Hepatocyte (in vitro differentiated cells): ENCODE measurements at regions not wholly inside any gene's neighbourhood (a gene's known extent, or its start where the extent isn't known, plus 50 kb on each side); places are given as distances from the start of the nearest gene placed in this dataset.

Source experiments
- DNase-seq: peaks from one replicate; pipeline ENCODE4 v3.0.0-alpha.2; 2016; ENCODE audit warnings: low spot score
- H2AFZ ChIP-seq: fragments of 200-600 bp; sonication (generic); 2 replicates; pipeline ENCODE4 v1.6.0; 2016; ENCODE audit warnings: antibody characterized with exemption, mild to moderate bottlenecking
- H3K27ac ChIP-seq: fragments of 200-600 bp; sonication (generic); 2 replicates; pipeline ENCODE4 v1.5.1; 2016; ENCODE audit warnings: mild to moderate bottlenecking
- H3K27me3 ChIP-seq: fragments of 200-600 bp; sonication (generic); 2 replicates; pipeline ENCODE4 v1.6.1; 2016
- H3K36me3 ChIP-seq: fragments of 200-600 bp; sonication (generic); replicated peaks from 2 replicates; pipeline ENCODE4 v1.5.1; 2016; ENCODE audit warnings: low read depth; ENCODE audit not compliant: insufficient read depth
- H3K4me1 ChIP-seq: fragments of 200-600 bp; sonication (generic); 2 replicates; pipeline ENCODE4 v1.5.1; 2016; ENCODE audit warnings: mild to moderate bottlenecking, moderate library complexity; ENCODE audit not compliant: insufficient read depth
- H3K4me2 ChIP-seq: fragments of 200-600 bp; sonication (generic); 2 replicates; pipeline ENCODE4 v1.6.0; 2016
- H3K4me3 ChIP-seq: fragments of 200-600 bp; sonication (generic); 2 replicates; pipeline ENCODE4 v1.5.1; 2016; ENCODE audit warnings: mild to moderate bottlenecking
- H3K79me2 ChIP-seq: fragments of 200-600 bp; sonication (generic); 2 replicates; pipeline ENCODE4 v1.6.0; 2017; ENCODE audit warnings: mild to moderate bottlenecking
- H3K9me2 ChIP-seq: fragments of 200-600 bp; sonication (generic); replicated peaks from 2 replicates; pipeline ENCODE4 v1.6.0; 2017; ENCODE audit warnings: mild to moderate bottlenecking; ENCODE audit not compliant: insufficient read depth
- H3K9me3 ChIP-seq: fragments of 200-600 bp; sonication (generic); 2 replicates; pipeline ENCODE4 v1.5.1; 2016; ENCODE audit warnings: low read depth, mild to moderate bottlenecking
- H4K20me1 ChIP-seq: fragments of 200-600 bp; sonication (generic); 2 replicates; pipeline ENCODE4 v1.6.0; 2016; ENCODE audit warnings: mild to moderate bottlenecking; ENCODE audit not compliant: insufficient read depth, poor library complexity, severe bottlenecking
- CTCF ChIP-seq: fragments of 200-600 bp; sonication (generic); IDR thresholded peaks from 2 replicates; pipeline ENCODE4 v1.5.1; 2016; ENCODE audit warnings: antibody characterized with exemption, mild to moderate bottlenecking; ENCODE audit not compliant: poor library complexity
- EZH2 ChIP-seq: fragments of 200-600 bp; sonication (generic); IDR thresholded peaks from 2 replicates; pipeline ENCODE4 v1.6.1; 2016; ENCODE audit warnings: antibody characterized with exemption, mild to moderate bottlenecking, borderline replicate concordance
- EZH2phosphoT487 ChIP-seq: fragments of 200-600 bp; sonication (generic); IDR thresholded peaks from one replicate; pipeline ENCODE4 v1.6.1; 2018; ENCODE audit warnings: antibody characterized with exemption, mild to moderate bottlenecking, low read depth, moderate library complexity; ENCODE audit not compliant: unreplicated experiment, severe bottlenecking
- WGBS: methylation state at CpG from one replicate; pipeline ENCODE4 v1.1.6; 2016; ENCODE audit warnings: low lambda C conversion rate; ENCODE audit errors: missing lambda C conversion rate; 5-methylcytosine and 5-hydroxymethylcytosine counted together

- no peaks in the 10 kb centered on the region for H3K9me2 ChIP-seq
- no peak overlapping the region for H2AFZ ChIP-seq
- H3K4me2 ChIP-seq = peak overlapping the region; percentile 6
- TF ChIP-seq EZH2 (no peak), CTCF (no peak), EZH2phosphoT487 (no peak)
- no peak overlapping the region for H3K27ac ChIP-seq
- no peaks in the 10 kb centered on the region for H3K27me3 ChIP-seq
- no peaks in the 10 kb centered on the region for H4K20me1 ChIP-seq
- no peaks in the 10 kb centered on the region for H3K79me2 ChIP-seq
- H3K9me3 ChIP-seq = no peaks in the 10 kb centered on the region
- no peaks in the 10 kb centered on the region for H3K36me3 ChIP-seq
- peaks cover 10% of the 10 kb centered on the region for H3K4me1 ChIP-seq
- DNase-seq = peak; percentile 5
- 27% methylated on average over 4 of the region's 4 CpGs for WGBS
- no peak overlapping the region for H3K4me3 ChIP-seq
These were observed 172.4 kb downstream of the CASP12 start for GRCh38 chr11:104725796-104726408.

GRCh38 chr11:104713401-104713800 is 184.9 kb downstream of the CASP12 start:
- H3K36me3 ChIP-seq = no peaks in the 10 kb centered on the region
- no peaks in the 10 kb centered on the region for H3K9me3 ChIP-seq
- 67% methylated on average over 1 of the region's 1 CpG for WGBS
- no peak overlapping the region for H2AFZ ChIP-seq
- no peaks in the 10 kb centered on the region for H3K79me2 ChIP-seq
- H3K27me3 ChIP-seq = no peaks in the 10 kb centered on the region
- H3K4me1 ChIP-seq = no peaks in the 10 kb centered on the region
- H3K4me2 ChIP-seq = no peak overlapping the region
- no peaks in the 10 kb centered on the region for H4K20me1 ChIP-seq
- TF ChIP-seq EZH2 (no peak), CTCF (no peak), EZH2phosphoT487 (no peak)
- no peak for DNase-seq
- no peak overlapping the region for H3K4me3 ChIP-seq
- no peak overlapping the region for H3K27ac ChIP-seq
- H3K9me2 ChIP-seq = no peaks in the 10 kb centered on the region

- H3K4me1 ChIP-seq = peaks cover 9% of the 10 kb centered on the region
- no peaks in the 10 kb centered on the region for H3K9me2 ChIP-seq
- peak overlapping the region; percentile 36 for H3K4me2 ChIP-seq
- no peaks in the 10 kb centered on the region for H3K9me3 ChIP-seq
- no peaks in the 10 kb centered on the region for H3K27me3 ChIP-seq
- peak overlapping the region; percentile 69 for H2AFZ ChIP-seq
- TF ChIP-seq CTCF (no peak), EZH2 (no peak), EZH2phosphoT487 (no peak)
- DNase-seq = peak; percentile 5
- no peak overlapping the region for H3K4me3 ChIP-seq
- no peaks in the 10 kb centered on the region for H4K20me1 ChIP-seq
- 51% methylated on average over 4 of the region's 4 CpGs for WGBS
- H3K79me2 ChIP-seq = no peaks in the 10 kb centered on the region
- no peaks in the 10 kb centered on the region for H3K36me3 ChIP-seq
- peak overlapping the region; percentile 25 for H3K27ac ChIP-seq
These were observed 192.6 kb downstream of the CASP12 start for GRCh38 chr11:104705490-104706190.
